Caco-2 (cell line): ENCODE measurements at regions not wholly inside any gene's neighbourhood (a gene's known extent, or its start where the extent isn't known, plus 50 kb on each side); places are given as distances from the start of the nearest gene placed in this dataset.

Source experiments
- BruUV-seq: library from RNA; stranded (reverse); fragments of 400-500 nt; replicated peaks from 2 replicates; lab custom pipeline; 2021; lab: Mats Ljungman, UMichigan
- CTCF ChIA-PET: fragments of 300-600 bp; sonication (Branson Sonifier 250); formaldehyde crosslinking; loops from one replicate; lab custom pipeline; 2022; ENCODE audit warnings: antibody characterized with exemption; lab: Charles Lee
- POLR2A ChIA-PET: fragments of 300-600 bp; sonication (Branson Sonifier 250); formaldehyde crosslinking; loops from one replicate; lab custom pipeline; 2022; ENCODE audit warnings: antibody characterized with exemption; lab: Charles Lee
- DNase-seq, 2 experiments: peaks; one replicate each; pipeline versions ENCODE4 v3.0.0 to v3.0.0-alpha.2; 2020 to 2022
- H3K27me3 ChIP-seq: replicated peaks from 2 replicates; pipeline ENCODE4 v1.6.0; 2011; ENCODE audit warnings: low read length; ENCODE audit not compliant: control insufficient read depth, insufficient read depth
- H3K36me3 ChIP-seq: 2 replicates; pipeline ENCODE4 v1.5.1; 2011; ENCODE audit warnings: low read length; ENCODE audit not compliant: control insufficient read depth, insufficient read depth
- H3K4me1 ChIP-seq: fragments of 250-450 bp; sonication (Bioruptor Pico); 2 replicates; pipeline ENCODE4 v1.5.1; 2020; ENCODE audit warnings: mild to moderate bottlenecking
- H3K4me3 ChIP-seq: 2 replicates; pipeline ENCODE4 v1.5.1; 2011; ENCODE audit warnings: low read depth, mild to moderate bottlenecking, control low read depth, low read length
- H3K9me3 ChIP-seq: fragments of 250-450 bp; sonication (Bioruptor Pico); 2 replicates; pipeline ENCODE4 v1.5.1; 2020; ENCODE audit warnings: mild to moderate bottlenecking, moderate library complexity
- H3K27ac Mint-ChIP-seq: one replicate; pipeline ENCODE4 v1.8.0; 2022; ENCODE audit warnings: mixed read lengths; ENCODE audit not compliant: unreplicated experiment
- H3K27me3 Mint-ChIP-seq: one replicate; pipeline ENCODE4 v1.8.0; 2022; ENCODE audit warnings: mixed read lengths; ENCODE audit not compliant: insufficient read depth, unreplicated experiment
- H3K36me3 Mint-ChIP-seq: one replicate; pipeline ENCODE4 v1.8.0; 2022; ENCODE audit warnings: mild to moderate bottlenecking, mixed read lengths; ENCODE audit not compliant: insufficient read depth, unreplicated experiment
- H3K4me1 Mint-ChIP-seq: one replicate; pipeline ENCODE4 v1.8.0; 2022; ENCODE audit warnings: low read depth, mixed read lengths; ENCODE audit not compliant: unreplicated experiment
- H3K4me3 Mint-ChIP-seq: one replicate; pipeline ENCODE4 v1.8.0; 2022; ENCODE audit warnings: mild to moderate bottlenecking, moderate library complexity, mixed read lengths; ENCODE audit not compliant: unreplicated experiment
- H3K9me3 Mint-ChIP-seq: one replicate; pipeline ENCODE4 v1.8.0; 2022; ENCODE audit warnings: mixed read lengths; ENCODE audit not compliant: unreplicated experiment
- intact Hi-C: fragments of 100-400 bp; cut with micrococcal nuclease; formaldehyde crosslinking; loops from one replicate; pipeline ENCODE4 v1.10.0; 2022; ENCODE audit not compliant: unreplicated experiment
- TF ChIP-seq, protein P1 (sequence below), 2 experiments: fragments of 200-600 bp in 1 of 2; IDR thresholded peaks; 1 replicate in 1 of 2; 2 replicates in 1 of 2; pipeline versions ENCODE4 v1.5.1 to v1.8.0; 2011 to 2022; ENCODE audit warnings: antibody characterized with exemption in 1 of 2, control low read depth in 1 of 2, inconsistent platforms in 1 of 2, low read depth in 1 of 2, low read length in 1 of 2, mild to moderate bottlenecking in 1 of 2, moderate library complexity in 1 of 2; ENCODE audit not compliant: insufficient read depth in 1 of 2, severe bottlenecking in 1 of 2, unreplicated experiment in 1 of 2

DNA sequence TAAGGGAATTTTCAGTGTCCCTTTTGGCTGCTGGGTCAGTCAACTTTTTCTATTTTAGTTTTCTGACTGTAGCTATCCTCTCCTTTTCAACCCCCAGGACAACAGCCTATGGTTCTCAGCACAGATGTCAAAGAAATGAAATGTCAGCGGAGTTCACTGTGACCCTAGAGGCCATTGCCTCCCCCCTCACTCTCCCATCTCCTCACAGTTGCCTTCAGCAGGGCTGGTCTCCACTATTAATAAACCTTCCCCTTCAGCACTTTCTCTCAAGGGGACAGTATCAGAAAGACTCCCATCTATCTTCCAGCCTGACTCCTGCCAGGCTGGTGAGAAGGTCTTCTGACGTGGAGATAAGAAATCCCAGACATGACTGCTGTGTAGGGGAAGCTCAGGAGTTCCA lies 137.1 kb upstream of the WSCD2 start:
- Mint-ChIP-seq H3K36me3 (no peaks in the 10 kb centered on the region), H3K4me1 (no peaks in the 10 kb centered on the region), H3K27ac (no peak overlapping the region), H3K27me3 (peaks cover 19% of the 10 kb centered on the region), H3K4me3 (no peak overlapping the region), H3K9me3 (peaks cover 9% of the 10 kb centered on the region)
- Histone ChIP-seq H3K36me3 (no peaks in the 10 kb centered on the region), H3K4me3 (no peak overlapping the region), H3K27me3 (no peaks in the 10 kb centered on the region), H3K9me3 (no peaks in the 10 kb centered on the region), H3K4me1 (no peaks in the 10 kb centered on the region)
- CTCF ChIA-PET, result interaction anchor here (1.2 to 2.7 kb wide), 2 partner anchors 11 to 203 kb away, joined by 4 to 15 read pairs; no protein-coding TSS in a partner anchor
- BruUV-seq, result no TSS peak
- DNase-seq, result no peak
- TF ChIP-seq, protein P1, sequence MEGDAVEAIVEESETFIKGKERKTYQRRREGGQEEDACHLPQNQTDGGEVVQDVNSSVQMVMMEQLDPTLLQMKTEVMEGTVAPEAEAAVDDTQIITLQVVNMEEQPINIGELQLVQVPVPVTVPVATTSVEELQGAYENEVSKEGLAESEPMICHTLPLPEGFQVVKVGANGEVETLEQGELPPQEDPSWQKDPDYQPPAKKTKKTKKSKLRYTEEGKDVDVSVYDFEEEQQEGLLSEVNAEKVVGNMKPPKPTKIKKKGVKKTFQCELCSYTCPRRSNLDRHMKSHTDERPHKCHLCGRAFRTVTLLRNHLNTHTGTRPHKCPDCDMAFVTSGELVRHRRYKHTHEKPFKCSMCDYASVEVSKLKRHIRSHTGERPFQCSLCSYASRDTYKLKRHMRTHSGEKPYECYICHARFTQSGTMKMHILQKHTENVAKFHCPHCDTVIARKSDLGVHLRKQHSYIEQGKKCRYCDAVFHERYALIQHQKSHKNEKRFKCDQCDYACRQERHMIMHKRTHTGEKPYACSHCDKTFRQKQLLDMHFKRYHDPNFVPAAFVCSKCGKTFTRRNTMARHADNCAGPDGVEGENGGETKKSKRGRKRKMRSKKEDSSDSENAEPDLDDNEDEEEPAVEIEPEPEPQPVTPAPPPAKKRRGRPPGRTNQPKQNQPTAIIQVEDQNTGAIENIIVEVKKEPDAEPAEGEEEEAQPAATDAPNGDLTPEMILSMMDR (IDR thresholded peaks at IDR 0.05; ENCODE audit: insufficient read depth in 1 of 2, low read depth in 1 of 2, low read length in 1 of 2, severe bottlenecking in 1 of 2, unreplicated experiment in 1 of 2), result no peak
- intact Hi-C loops, result loop anchor here (2.0 to 5.0 kb wide), 3 partner anchors 75 to 310 kb away; partner anchors contain the start of gene WSCD2
- POLR2A ChIA-PET, result no interaction called here

DNA sequence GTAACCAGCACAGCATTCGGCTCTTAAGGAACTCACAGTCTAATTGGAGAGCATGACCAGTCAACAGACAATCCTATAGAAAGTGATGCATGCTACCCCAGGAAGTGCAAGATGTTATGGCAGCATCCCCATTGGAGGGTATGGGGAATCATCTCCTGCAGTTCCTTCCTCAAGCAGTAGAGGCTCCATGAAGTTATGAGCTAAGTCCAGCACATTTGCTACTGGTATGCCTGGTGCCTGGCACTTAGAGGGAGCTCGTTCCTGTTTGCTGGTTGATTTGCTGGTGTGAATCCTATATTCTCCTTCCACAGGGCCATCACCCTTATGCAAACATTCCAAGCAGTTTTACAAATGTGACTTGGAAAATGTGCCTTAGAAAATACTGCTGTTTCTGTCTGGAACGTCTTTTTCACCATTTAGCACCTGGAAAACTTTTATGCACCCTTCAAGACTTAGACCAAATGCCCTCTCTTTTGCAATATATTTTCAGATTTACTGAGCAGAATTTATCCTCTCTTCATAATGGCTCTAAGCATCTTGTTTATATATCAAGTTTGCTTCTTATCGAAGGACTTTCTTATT lies 136.1 kb upstream of the WSCD2 start:
- Mint-ChIP-seq H3K27ac (no peak overlapping the region), H3K27me3 (peaks cover 21% of the 10 kb centered on the region), H3K36me3 (no peaks in the 10 kb centered on the region), H3K9me3 (peaks cover 11% of the 10 kb centered on the region), H3K4me3 (no peak overlapping the region), H3K4me1 (no peaks in the 10 kb centered on the region)
- CTCF ChIA-PET, result interaction anchor here (0.7 to 2.7 kb wide), 15 partner anchors 9 to 642 kb away, joined by 3 to 15 read pairs (median 4); no protein-coding TSS in a partner anchor
- H3K9me3 ChIP-seq, result no peaks in the 10 kb centered on the region
- H3K4me3 ChIP-seq, result no peak overlapping the region
- intact Hi-C loops, result loop anchor here (1.0 to 5.0 kb wide), 4 partner anchors 76 to 309 kb away; partner anchors contain the start of gene WSCD2
- BruUV-seq, result no TSS peak
- POLR2A ChIA-PET, result interaction anchor here (1.0 kb wide), 1 partner anchor 83 kb away, joined by 5 read pairs; no protein-coding TSS in a partner anchor
- H3K36me3 ChIP-seq, result no peaks in the 10 kb centered on the region
- no peaks in the 10 kb centered on the region for H3K4me1 ChIP-seq
- DNase-seq, result peak; percentile 66
- H3K27me3 ChIP-seq, result no peaks in the 10 kb centered on the region
- TF ChIP-seq, protein P1 (IDR thresholded peaks at IDR 0.05; ENCODE audit: insufficient read depth in 1 of 2, low read depth in 1 of 2, low read length in 1 of 2, severe bottlenecking in 1 of 2, unreplicated experiment in 1 of 2), result peak; percentile 62 to 73

DNA sequence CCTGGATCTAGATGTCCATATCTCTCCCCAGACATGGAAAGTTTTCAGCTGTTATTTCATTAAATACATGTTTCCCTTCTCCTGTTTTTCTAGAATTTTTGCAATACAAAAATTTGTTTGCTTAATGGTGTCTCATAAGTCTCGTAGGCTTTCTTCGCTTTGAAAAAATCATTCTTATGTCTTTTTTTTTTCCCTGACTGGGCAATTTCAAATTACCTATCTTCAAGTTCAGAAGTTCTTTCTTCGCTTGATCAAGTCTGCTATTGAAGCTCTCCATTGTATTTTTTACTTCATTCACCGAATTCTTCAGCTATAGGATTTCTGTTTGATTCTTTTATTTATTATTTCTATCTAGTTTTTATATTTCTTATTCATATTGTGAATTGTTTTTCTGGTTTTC lies 130.2 kb upstream of the WSCD2 start:
- intact Hi-C loops, result no loop called here
- Histone ChIP-seq H3K4me3 (no peak overlapping the region), H3K36me3 (no peaks in the 10 kb centered on the region), H3K4me1 (no peaks in the 10 kb centered on the region), H3K9me3 (no peaks in the 10 kb centered on the region), H3K27me3 (no peaks in the 10 kb centered on the region)
- peaks cover 20% of the 10 kb centered on the region for H3K9me3 Mint-ChIP-seq
- no TSS peak for BruUV-seq
- no peaks in the 10 kb centered on the region for H3K36me3 Mint-ChIP-seq
- DNase-seq, result no peak
- ChIA-PET CTCF (no interaction called here), POLR2A (no interaction called here)
- no peaks in the 10 kb centered on the region for H3K4me1 Mint-ChIP-seq
- H3K27me3 Mint-ChIP-seq, result peaks cover 16% of the 10 kb centered on the region
- H3K4me3 Mint-ChIP-seq, result no peak overlapping the region
- no peak overlapping the region for H3K27ac Mint-ChIP-seq
- TF ChIP-seq, protein P1 (IDR thresholded peaks at IDR 0.05; ENCODE audit: insufficient read depth in 1 of 2, low read depth in 1 of 2, low read length in 1 of 2, severe bottlenecking in 1 of 2, unreplicated experiment in 1 of 2), result no peak
